ENCODE measurements at regions not wholly inside any gene's neighbourhood (a gene's known extent, or its start where the extent isn't known, plus 50 kb on each side); places are given as distances from the start of the nearest gene placed in this dataset.

DNA sequence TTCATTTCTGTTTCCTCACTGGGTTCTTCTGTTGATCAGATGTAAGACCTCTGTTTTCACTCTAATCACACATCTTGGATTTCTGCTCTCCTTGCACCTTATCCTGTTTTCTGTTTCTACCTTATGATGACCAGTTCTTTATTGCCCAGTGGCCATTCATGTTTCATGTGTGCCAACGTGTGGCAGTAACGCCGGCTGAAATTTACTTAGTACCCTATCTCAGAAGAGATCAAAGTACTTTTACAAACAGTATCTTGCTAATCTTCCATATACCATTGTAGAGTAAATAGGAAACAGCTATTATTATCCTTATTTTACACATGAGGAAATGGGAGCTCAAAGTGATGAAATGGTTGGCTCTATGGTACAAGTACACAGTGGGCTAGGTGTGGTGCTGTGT, 74.0 kb downstream of the GATA3 start:
- no peak overlapping the region for H2AFZ ChIP-seq (ENCODE audit: low read length, unreplicated experiment)
- H3K27me3 ChIP-seq (ENCODE audit: insufficient read depth, low read length) = no peaks in the 10 kb centered on the region
- H3K4me1 ChIP-seq (ENCODE audit: control insufficient read depth, insufficient read depth, low read length, unreplicated experiment) = no peaks in the 10 kb centered on the region
- H3K27ac ChIP-seq (ENCODE audit: low read depth, low read length) = no peak overlapping the region
- H3K4me3 ChIP-seq (ENCODE audit: low read depth, low read length) = no peak overlapping the region
- H3K36me3 ChIP-seq (ENCODE audit: insufficient read depth, low read length) = no peaks in the 10 kb centered on the region
- H3K79me2 ChIP-seq (ENCODE audit: control insufficient read depth, insufficient read depth, low read length, unreplicated experiment) = no peaks in the 10 kb centered on the region

DNA sequence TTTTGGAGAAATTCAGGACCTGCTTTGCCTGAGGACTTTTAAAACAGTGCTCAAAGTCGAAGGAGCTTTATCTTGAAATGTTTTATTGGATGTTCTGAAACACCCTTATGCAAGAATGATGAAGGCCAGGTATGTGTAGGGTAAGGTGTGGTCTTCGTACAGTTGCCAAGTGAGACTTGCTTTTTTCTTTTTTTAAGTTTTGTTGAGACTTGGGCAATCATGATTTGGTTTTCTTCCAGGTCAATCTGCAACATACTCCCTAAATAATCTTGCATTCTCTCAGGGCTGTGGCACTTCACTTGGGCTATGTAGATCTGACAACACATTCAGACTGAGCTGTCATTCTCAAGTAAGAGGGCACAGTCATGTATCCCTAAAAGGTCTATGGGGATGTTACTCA, 75.0 kb downstream of the GATA3 start:
- H3K36me3 ChIP-seq (ENCODE audit: insufficient read depth, low read length) = no peaks in the 10 kb centered on the region
- H3K4me1 ChIP-seq (ENCODE audit: control insufficient read depth, insufficient read depth, low read length, unreplicated experiment) = no peaks in the 10 kb centered on the region
- no peak overlapping the region for H2AFZ ChIP-seq (ENCODE audit: low read length, unreplicated experiment)
- H3K79me2 ChIP-seq (ENCODE audit: control insufficient read depth, insufficient read depth, low read length, unreplicated experiment) = no peaks in the 10 kb centered on the region
- H3K27ac ChIP-seq (ENCODE audit: low read depth, low read length) = no peak overlapping the region
- no peak overlapping the region for H3K4me3 ChIP-seq (ENCODE audit: low read depth, low read length)
- H3K27me3 ChIP-seq (ENCODE audit: insufficient read depth, low read length) = no peaks in the 10 kb centered on the region

DNA sequence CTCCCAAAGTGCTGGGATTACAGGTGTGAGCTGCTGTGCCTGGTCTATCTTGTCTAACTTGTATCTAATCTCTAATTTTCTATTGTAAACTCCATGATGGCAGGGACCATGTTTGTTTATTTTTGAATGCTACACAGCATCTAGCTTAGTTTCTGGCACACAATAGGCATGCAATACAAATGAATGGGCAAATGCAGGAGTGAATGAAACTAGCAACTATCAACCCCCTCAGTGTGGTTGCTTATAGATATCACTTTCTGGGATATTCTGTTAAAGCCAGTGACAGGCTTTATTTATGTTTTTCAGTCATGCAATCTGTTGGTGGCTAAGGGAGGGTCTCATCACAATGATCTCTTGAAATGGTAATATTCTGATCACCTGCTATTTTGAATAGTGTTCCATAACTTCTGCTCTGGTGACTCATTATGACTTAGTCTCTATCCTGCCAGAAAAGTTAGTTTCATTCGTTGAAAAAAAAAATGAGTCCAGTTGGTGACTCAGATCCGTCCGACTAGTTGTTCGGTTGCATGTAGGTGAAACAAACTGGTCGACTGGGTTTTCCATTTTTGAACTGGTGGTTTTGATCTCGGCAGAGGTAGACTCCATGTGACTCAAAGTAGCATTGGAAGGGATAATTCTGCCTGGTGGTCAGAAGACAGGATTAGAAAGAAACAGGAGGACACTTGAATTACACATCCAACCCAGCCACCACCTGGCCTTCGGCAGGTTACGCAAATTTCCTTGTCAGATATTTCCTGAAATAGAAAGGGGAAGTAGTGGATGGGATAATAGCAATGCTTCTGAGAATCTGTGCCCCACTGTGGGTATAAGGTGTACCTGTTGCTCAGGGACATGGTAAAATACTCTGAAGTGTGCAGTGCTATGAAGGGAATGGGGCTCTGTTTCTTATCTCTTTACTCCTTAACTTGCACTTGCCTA, 76.8 kb downstream of the GATA3 start:
- Histone ChIP-seq H3K36me3 (ENCODE audit: insufficient read depth, low read length) (no peaks in the 10 kb centered on the region), H3K27me3 (ENCODE audit: insufficient read depth, low read length) (no peaks in the 10 kb centered on the region), H3K79me2 (ENCODE audit: control insufficient read depth, insufficient read depth, low read length, unreplicated experiment) (no peaks in the 10 kb centered on the region), H3K4me3 (ENCODE audit: low read depth, low read length) (no peak overlapping the region), H2AFZ (ENCODE audit: low read length, unreplicated experiment) (no peak overlapping the region), H3K4me1 (ENCODE audit: control insufficient read depth, insufficient read depth, low read length, unreplicated experiment) (no peaks in the 10 kb centered on the region), H3K27ac (ENCODE audit: low read depth, low read length) (no peak overlapping the region)

DNA sequence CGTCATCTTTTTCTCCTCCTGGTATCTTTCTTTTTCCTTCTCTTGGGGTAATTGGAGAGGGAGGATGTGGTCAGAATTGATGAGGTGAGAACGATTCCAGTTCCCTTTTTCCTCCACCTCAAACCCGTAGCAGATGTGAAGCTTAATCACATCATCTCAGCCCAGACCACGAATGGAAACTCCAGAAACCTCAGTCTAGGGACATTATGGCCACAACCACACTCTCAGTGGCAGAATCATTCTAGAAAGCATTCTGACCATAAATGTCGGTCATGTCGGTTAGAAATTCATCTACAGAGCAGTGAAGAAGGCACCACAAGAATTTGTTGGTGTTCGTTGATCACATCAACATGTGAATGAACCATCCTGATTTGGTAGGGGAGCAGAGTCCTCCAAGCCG, 78.7 kb downstream of the GATA3 start:
- H3K27me3 ChIP-seq (ENCODE audit: insufficient read depth, low read length) = no peaks in the 10 kb centered on the region
- H3K36me3 ChIP-seq (ENCODE audit: insufficient read depth, low read length) = no peaks in the 10 kb centered on the region
- no peaks in the 10 kb centered on the region for H3K79me2 ChIP-seq (ENCODE audit: control insufficient read depth, insufficient read depth, low read length, unreplicated experiment)
- no peak overlapping the region for H2AFZ ChIP-seq (ENCODE audit: low read length, unreplicated experiment)
- no peak overlapping the region for H3K4me3 ChIP-seq (ENCODE audit: low read depth, low read length)
- no peak overlapping the region for H3K27ac ChIP-seq (ENCODE audit: low read depth, low read length)
- no peaks in the 10 kb centered on the region for H3K4me1 ChIP-seq (ENCODE audit: control insufficient read depth, insufficient read depth, low read length, unreplicated experiment)

DNA sequence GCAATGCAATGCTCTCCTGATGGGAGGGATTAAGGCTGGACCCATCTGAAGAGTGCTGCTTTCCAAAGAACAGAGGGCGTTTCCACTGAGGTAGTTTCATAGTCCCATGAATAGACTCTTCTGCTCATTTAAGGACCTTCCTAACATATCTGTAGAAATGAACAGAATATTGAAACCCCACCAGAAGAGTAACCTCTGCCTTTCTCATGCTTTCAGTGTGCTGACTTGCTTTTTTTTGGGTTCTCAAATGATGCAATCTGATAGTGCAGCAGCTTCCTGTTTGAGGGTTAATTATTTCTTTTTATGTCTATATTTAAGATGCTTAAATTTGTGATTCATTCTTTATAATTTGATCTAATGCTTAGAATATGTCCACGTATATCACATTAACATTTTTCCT, 82.2 kb downstream of the GATA3 start:
- no peak overlapping the region for H2AFZ ChIP-seq (ENCODE audit: low read length, unreplicated experiment)
- H3K36me3 ChIP-seq (ENCODE audit: insufficient read depth, low read length) = no peaks in the 10 kb centered on the region
- no peak overlapping the region for H3K4me3 ChIP-seq (ENCODE audit: low read depth, low read length)
- no peaks in the 10 kb centered on the region for H3K79me2 ChIP-seq (ENCODE audit: control insufficient read depth, insufficient read depth, low read length, unreplicated experiment)
- H3K27me3 ChIP-seq (ENCODE audit: insufficient read depth, low read length) = no peaks in the 10 kb centered on the region
- H3K27ac ChIP-seq (ENCODE audit: low read depth, low read length) = no peak overlapping the region
- H3K4me1 ChIP-seq (ENCODE audit: control insufficient read depth, insufficient read depth, low read length, unreplicated experiment) = no peaks in the 10 kb centered on the region

DNA sequence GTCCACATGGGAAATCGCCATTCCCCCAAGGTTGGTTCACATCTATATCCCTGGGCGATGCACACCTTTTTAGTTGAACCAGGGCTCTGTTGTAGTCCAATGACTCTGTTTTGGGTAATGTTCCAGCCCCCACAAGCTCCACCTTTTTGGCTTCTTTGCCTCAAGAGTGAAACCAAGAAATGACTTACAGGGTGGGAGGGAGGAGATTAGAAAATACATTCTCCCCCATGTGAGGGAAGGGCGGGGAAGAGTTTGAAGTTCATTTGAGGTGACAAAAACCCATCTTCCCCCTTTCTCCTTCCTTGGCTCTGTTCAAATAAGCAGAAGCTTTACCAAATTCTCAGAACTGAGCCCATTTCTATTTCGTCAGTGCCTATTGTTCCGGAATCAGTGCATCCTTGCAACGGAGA, 82.8 kb downstream of the GATA3 start:
- no peak overlapping the region for H2AFZ ChIP-seq (ENCODE audit: low read length, unreplicated experiment)

DNA sequence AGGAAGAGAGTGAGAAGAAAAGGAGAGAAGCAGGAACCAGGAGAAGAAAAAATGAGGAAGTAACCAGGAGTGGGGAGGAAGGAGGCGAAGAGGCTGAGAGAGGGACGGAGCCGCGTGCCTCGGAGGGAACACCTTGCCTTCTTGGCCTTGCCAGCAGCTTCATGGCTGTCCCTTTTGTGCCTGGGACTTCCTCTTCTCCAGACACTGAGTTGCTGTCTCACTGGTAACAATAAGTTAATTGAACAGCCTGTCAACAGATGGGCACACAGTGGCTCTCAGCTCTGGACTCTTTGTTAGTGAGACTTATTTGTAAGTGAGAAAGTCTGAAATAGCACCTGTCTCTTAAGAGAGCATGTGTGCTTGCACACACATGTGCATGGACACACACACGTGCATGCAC, 83.2 kb downstream of the GATA3 start:
- Histone ChIP-seq H3K27me3 (ENCODE audit: insufficient read depth, low read length) (no peaks in the 10 kb centered on the region), H3K27ac (ENCODE audit: low read depth, low read length) (no peak overlapping the region), H3K36me3 (ENCODE audit: insufficient read depth, low read length) (no peaks in the 10 kb centered on the region), H2AFZ (ENCODE audit: low read length, unreplicated experiment) (no peak overlapping the region), H3K4me1 (ENCODE audit: control insufficient read depth, insufficient read depth, low read length, unreplicated experiment) (no peaks in the 10 kb centered on the region), H3K4me3 (ENCODE audit: low read depth, low read length) (no peak overlapping the region), H3K79me2 (ENCODE audit: control insufficient read depth, insufficient read depth, low read length, unreplicated experiment) (no peaks in the 10 kb centered on the region)

More for the DNA sequence above, 82.8 kb downstream of the GATA3 start:
- H3K4me1 ChIP-seq (ENCODE audit: control insufficient read depth, insufficient read depth, low read length, unreplicated experiment) = no peaks in the 10 kb centered on the region
- H3K79me2 ChIP-seq (ENCODE audit: control insufficient read depth, insufficient read depth, low read length, unreplicated experiment) = no peaks in the 10 kb centered on the region
- no peak overlapping the region for H3K27ac ChIP-seq (ENCODE audit: low read depth, low read length)
- no peaks in the 10 kb centered on the region for H3K36me3 ChIP-seq (ENCODE audit: insufficient read depth, low read length)
- no peaks in the 10 kb centered on the region for H3K27me3 ChIP-seq (ENCODE audit: insufficient read depth, low read length)
- H3K4me3 ChIP-seq (ENCODE audit: low read depth, low read length) = no peak overlapping the region

DNA sequence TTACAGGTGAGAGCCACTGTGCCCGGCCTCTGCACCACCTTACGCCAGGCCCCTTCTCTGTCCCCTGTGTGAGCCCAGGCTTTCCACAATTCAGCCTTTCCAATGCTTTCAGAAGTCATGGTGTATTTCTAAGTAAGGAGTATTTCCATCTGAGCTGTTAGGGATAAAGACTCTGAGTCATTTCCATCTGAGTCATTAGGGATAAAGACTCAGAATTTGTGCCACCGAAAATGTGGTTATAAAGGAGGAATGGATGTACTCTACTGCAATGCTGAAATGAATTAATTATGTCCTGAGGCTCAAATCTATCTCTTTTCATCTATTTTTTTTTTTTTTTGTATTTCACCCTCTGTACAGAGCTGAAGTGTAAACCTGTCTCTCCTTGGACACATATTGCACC, 84.0 kb downstream of the GATA3 start:
- no peaks in the 10 kb centered on the region for H3K79me2 ChIP-seq (ENCODE audit: control insufficient read depth, insufficient read depth, low read length, unreplicated experiment)
- H3K4me1 ChIP-seq (ENCODE audit: control insufficient read depth, insufficient read depth, low read length, unreplicated experiment) = no peaks in the 10 kb centered on the region
- no peaks in the 10 kb centered on the region for H3K27me3 ChIP-seq (ENCODE audit: insufficient read depth, low read length)
- H3K36me3 ChIP-seq (ENCODE audit: insufficient read depth, low read length) = no peaks in the 10 kb centered on the region
- H3K4me3 ChIP-seq (ENCODE audit: low read depth, low read length) = no peak overlapping the region
- no peak overlapping the region for H3K27ac ChIP-seq (ENCODE audit: low read depth, low read length)
- no peak overlapping the region for H2AFZ ChIP-seq (ENCODE audit: low read length, unreplicated experiment)

DNA sequence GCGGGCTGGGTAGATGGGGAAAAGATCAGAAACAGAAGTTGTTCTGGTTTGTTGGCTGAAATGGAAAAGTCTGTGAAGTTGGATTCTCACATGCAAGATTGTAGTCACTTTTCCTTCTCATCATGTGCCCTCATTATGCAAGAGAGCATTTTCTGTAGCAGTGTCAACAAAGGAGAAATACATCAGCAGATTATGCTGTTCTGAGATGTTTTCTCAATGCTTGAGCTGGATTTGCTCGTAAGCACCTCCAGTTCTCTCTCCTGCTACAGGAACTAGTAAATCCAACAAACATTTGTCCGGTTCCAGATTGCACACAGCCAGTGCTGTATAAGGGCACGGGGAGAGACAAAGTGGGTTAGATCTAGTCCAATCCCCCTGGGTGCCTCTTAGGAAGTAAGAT, 90.0 kb downstream of the GATA3 start:
- H3K4me1 ChIP-seq (ENCODE audit: control insufficient read depth, insufficient read depth, low read length, unreplicated experiment) = no peaks in the 10 kb centered on the region
- H3K27ac ChIP-seq (ENCODE audit: low read depth, low read length) = no peak overlapping the region
- H3K36me3 ChIP-seq (ENCODE audit: insufficient read depth, low read length) = no peaks in the 10 kb centered on the region
- no peak overlapping the region for H3K4me3 ChIP-seq (ENCODE audit: low read depth, low read length)
- H3K27me3 ChIP-seq (ENCODE audit: insufficient read depth, low read length) = no peaks in the 10 kb centered on the region
- H2AFZ ChIP-seq (ENCODE audit: low read length, unreplicated experiment) = no peak overlapping the region
- H3K79me2 ChIP-seq (ENCODE audit: control insufficient read depth, insufficient read depth, low read length, unreplicated experiment) = no peaks in the 10 kb centered on the region

DNA sequence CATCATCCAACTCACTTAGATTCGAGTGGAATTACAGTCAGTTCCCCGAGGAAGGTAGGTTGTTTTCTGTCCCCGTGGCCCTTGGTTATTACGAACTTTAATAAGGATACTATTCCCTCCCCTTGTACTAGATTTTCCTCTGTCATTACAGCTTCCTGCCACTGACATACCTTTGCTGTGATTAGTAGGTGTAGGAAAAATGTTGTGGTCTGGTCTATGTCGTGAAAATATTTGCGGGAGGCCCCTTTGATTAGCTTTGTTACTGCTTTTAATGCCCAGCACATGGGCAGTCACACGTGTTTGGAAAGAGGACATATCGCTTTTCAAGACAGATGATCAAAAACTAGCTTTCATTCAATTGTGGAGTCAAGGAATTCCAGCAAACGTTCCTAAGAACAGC, 92.2 kb downstream of the GATA3 start:
- H3K4me3 ChIP-seq (ENCODE audit: low read depth, low read length) = no peak overlapping the region
- no peak overlapping the region for H3K27ac ChIP-seq (ENCODE audit: low read depth, low read length)
- H2AFZ ChIP-seq (ENCODE audit: low read length, unreplicated experiment) = no peak overlapping the region
- no peaks in the 10 kb centered on the region for H3K36me3 ChIP-seq (ENCODE audit: insufficient read depth, low read length)
- H3K27me3 ChIP-seq (ENCODE audit: insufficient read depth, low read length) = no peaks in the 10 kb centered on the region
- H3K4me1 ChIP-seq (ENCODE audit: control insufficient read depth, insufficient read depth, low read length, unreplicated experiment) = no peaks in the 10 kb centered on the region
- no peaks in the 10 kb centered on the region for H3K79me2 ChIP-seq (ENCODE audit: control insufficient read depth, insufficient read depth, low read length, unreplicated experiment)

DNA sequence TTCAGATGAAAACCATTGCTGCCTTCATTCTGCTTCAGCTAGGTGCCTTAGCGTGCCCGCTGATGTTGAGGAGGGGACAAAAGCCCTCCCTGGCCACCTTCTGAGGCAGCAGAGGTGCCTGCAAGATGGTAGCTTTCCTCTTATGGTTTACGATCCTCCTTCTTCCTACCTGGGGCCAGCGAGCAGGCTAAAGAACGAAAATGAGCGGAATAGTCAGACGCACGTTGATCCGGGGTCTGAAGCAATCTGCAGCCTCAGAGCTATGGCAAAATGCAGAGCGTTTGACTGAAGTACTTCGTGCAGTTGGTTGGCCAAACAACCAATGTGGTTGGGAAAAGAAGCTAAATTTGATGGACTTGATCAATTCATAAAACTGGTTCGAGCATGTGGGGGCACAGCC, 95.5 kb downstream of the GATA3 start:
- Histone ChIP-seq H3K27ac (ENCODE audit: low read depth, low read length) (no peak overlapping the region), H2AFZ (ENCODE audit: low read length, unreplicated experiment) (no peak overlapping the region), H3K27me3 (ENCODE audit: insufficient read depth, low read length) (no peaks in the 10 kb centered on the region), H3K79me2 (ENCODE audit: control insufficient read depth, insufficient read depth, low read length, unreplicated experiment) (no peaks in the 10 kb centered on the region), H3K4me3 (ENCODE audit: low read depth, low read length) (no peak overlapping the region), H3K4me1 (ENCODE audit: control insufficient read depth, insufficient read depth, low read length, unreplicated experiment) (no peaks in the 10 kb centered on the region), H3K36me3 (ENCODE audit: insufficient read depth, low read length) (no peaks in the 10 kb centered on the region)
